K562 (cell line): ENCODE measurements at regions not wholly inside any gene's neighbourhood (a gene's known extent, or its start where the extent isn't known, plus 50 kb on each side); places are given as distances from the start of the nearest gene placed in this dataset.
A peak's percentile ranks its signal among the peaks of the same experiment; 100 is the strongest.

Source experiments
- EZH2 ChIP-seq: IDR thresholded peaks from 2 replicates; pipeline ENCODE4 v1.6.1; 2012; ENCODE audit warnings: low read depth, mild to moderate bottlenecking, inconsistent platforms, low read length, borderline replicate concordance
- FOXA3 ChIP-seq, 2 experiments: fragments of 450-650 bp in 1 of 2; sonication (generic) in 1 of 2; formaldehyde crosslinking; IDR thresholded peaks in 1 of 2; conservative IDR thresholded peaks in 1 of 2; 2 replicates each; pipeline versions ENCODE4 v1.4.0 to v1.8.0; 2020 to 2022; ENCODE audit warnings: mild to moderate bottlenecking in 2 of 2, missing genetic modification reagents in 1 of 2
- MAFK ChIP-seq: IDR thresholded peaks from 2 replicates; pipeline ENCODE4 v1.6.1; 2011; ENCODE audit warnings: low read length, improper control_type of control experiment
- STAT5B ChIP-seq: fragments of 250-450 bp; sonication (Bioruptor Pico); IDR thresholded peaks from 2 replicates; pipeline ENCODE4 v1.8.0; 2021; ENCODE audit warnings: mild to moderate bottlenecking, inconsistent platforms
- TF ChIP-seq, protein P1 (sequence below): fragments of 450-650 bp; IDR thresholded peaks from 2 replicates; pipeline ENCODE4 v1.6.1; 2017; ENCODE audit warnings: antibody characterized with exemption
- TF ChIP-seq, protein P2 (sequence below), 3 experiments: IDR thresholded peaks in 2 of 3; conservative IDR thresholded peaks in 1 of 3; 2 replicates each; pipeline ENCODE4 v1.5.1; 2011 to 2012; ENCODE audit warnings: low read length in 3 of 3, mild to moderate bottlenecking in 3 of 3, control low read depth in 2 of 3, improper control_type of control experiment in 1 of 3, inconsistent platforms in 1 of 3, low read depth in 1 of 3, mixed read lengths in 1 of 3, moderate library complexity in 1 of 3; ENCODE audit not compliant: insufficient read depth in 2 of 3
- TF ChIP-seq, protein P3 (sequence below): fragments of 450-650 bp; formaldehyde crosslinking; IDR thresholded peaks from 2 replicates; pipeline ENCODE4 v1.4.0; 2020; ENCODE audit warnings: mild to moderate bottlenecking, moderate library complexity

DNA sequence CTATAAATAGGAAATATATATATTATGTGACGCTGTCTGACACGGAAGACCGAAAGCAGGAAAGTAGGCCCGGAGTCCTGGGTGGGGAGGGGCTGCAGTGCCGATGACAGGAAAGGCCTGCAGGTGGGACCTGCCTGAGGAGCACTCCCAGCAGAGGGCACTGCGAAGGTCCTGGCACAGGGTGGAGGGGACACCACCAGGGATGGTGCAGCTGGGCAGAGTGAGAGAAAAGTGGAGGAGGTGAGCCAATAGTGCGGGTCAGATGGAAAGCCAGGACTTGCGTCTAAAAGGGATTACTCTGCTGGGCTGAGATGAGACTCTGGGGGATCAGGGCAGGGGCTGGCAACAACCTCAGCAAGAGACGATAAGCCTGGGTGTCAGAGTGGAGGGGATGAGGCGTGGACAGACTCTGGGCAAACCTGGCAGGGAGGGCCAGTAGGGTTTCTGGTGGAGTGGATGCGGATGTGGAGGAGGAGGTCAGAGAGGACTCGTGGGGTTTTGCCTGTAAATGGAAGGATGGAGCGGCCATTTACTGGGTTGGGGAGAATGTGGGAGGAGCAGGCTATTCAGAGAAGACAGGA lies 118.2 kb upstream of the ZNF746 start:
- TF ChIP-seq, protein P1, sequence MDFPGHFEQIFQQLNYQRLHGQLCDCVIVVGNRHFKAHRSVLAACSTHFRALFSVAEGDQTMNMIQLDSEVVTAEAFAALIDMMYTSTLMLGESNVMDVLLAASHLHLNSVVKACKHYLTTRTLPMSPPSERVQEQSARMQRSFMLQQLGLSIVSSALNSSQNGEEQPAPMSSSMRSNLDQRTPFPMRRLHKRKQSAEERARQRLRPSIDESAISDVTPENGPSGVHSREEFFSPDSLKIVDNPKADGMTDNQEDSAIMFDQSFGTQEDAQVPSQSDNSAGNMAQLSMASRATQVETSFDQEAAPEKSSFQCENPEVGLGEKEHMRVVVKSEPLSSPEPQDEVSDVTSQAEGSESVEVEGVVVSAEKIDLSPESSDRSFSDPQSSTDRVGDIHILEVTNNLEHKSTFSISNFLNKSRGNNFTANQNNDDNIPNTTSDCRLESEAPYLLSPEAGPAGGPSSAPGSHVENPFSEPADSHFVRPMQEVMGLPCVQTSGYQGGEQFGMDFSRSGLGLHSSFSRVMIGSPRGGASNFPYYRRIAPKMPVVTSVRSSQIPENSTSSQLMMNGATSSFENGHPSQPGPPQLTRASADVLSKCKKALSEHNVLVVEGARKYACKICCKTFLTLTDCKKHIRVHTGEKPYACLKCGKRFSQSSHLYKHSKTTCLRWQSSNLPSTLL: no peak
- TF ChIP-seq, protein P2, sequence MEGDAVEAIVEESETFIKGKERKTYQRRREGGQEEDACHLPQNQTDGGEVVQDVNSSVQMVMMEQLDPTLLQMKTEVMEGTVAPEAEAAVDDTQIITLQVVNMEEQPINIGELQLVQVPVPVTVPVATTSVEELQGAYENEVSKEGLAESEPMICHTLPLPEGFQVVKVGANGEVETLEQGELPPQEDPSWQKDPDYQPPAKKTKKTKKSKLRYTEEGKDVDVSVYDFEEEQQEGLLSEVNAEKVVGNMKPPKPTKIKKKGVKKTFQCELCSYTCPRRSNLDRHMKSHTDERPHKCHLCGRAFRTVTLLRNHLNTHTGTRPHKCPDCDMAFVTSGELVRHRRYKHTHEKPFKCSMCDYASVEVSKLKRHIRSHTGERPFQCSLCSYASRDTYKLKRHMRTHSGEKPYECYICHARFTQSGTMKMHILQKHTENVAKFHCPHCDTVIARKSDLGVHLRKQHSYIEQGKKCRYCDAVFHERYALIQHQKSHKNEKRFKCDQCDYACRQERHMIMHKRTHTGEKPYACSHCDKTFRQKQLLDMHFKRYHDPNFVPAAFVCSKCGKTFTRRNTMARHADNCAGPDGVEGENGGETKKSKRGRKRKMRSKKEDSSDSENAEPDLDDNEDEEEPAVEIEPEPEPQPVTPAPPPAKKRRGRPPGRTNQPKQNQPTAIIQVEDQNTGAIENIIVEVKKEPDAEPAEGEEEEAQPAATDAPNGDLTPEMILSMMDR (IDR thresholded peaks at IDR 0.05 in 2 of 3, conservative IDR thresholded peaks at IDR 0.05 in 1 of 3; ENCODE audit: insufficient read depth in 2 of 3, low read depth in 1 of 3, low read length in 3 of 3): peak in 2 of 3 experiments; percentile 13 to 19; a peak in 1 of 6 replicates
- no peak for TF ChIP-seq MAFK
- TF ChIP-seq, protein P3, sequence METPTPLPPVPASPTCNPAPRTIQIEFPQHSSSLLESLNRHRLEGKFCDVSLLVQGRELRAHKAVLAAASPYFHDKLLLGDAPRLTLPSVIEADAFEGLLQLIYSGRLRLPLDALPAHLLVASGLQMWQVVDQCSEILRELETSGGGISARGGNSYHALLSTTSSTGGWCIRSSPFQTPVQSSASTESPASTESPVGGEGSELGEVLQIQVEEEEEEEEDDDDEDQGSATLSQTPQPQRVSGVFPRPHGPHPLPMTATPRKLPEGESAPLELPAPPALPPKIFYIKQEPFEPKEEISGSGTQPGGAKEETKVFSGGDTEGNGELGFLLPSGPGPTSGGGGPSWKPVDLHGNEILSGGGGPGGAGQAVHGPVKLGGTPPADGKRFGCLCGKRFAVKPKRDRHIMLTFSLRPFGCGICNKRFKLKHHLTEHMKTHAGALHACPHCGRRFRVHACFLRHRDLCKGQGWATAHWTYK (CRISPR knock-in tag): no peak
- no peak for TF ChIP-seq FOXA3 (CRISPR knock-in tag; conservative IDR thresholded peaks at IDR 0.05 in 1 of 2, IDR thresholded peaks at IDR 0.05 in 1 of 2)
- no peak for TF ChIP-seq EZH2
- no peak for TF ChIP-seq STAT5B (CRISPR knock-in tag)
